ENCODE measurements at regions not wholly inside any gene's neighbourhood (a gene's known extent, or its start where the extent isn't known, plus 50 kb on each side); places are given as distances from the start of the nearest gene placed in this dataset.

GRCh38 chr18:44626236-44626635 lies 54.5 kb upstream of the SETBP1 start:
- DNase-seq, result no peak

DNA sequence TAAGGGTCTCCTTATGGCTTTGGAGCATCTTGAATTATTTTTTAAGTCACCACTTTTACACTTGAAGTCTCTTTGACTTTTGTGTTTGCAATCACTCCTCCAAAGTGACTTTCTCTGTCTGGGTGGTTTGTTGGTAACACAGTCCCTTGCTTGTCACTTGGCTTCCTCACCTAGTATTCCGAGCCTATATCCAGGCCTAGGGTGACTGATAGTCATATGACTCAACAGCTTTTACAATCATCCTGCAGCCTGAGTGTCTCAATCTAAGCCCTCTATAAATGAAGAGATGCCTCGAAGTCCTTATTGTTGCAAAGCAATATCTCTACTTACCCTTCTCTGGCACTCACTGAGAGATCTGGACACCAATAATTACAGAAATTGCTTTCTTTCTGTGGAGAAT lies 53.9 kb upstream of the SETBP1 start:
- no peak for DNase-seq

- DNase-seq, result no peak
Observed at GRCh38 chr18:44627280-44627679, 53.4 kb upstream of the SETBP1 start.

DNA sequence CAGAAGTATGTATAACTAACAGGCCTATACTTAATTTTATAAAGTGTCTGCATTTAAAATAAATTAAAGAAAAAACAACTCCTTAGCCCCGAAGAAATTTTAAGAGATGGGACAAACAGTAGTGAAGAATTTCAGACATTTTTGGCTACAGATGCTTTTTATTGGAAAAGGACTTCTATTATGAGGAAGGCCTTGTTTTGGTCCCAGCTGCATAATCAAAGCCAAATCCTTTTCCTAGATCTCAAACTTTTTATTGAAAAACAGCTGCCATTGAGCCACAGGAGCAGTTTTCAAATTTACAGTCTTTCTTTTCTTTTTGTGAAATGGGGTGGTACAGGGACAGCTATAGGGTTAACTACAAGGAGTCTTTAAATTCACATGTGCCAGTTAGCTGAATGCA lies 51.3 kb upstream of the SETBP1 start:
- no peak for DNase-seq

DNA sequence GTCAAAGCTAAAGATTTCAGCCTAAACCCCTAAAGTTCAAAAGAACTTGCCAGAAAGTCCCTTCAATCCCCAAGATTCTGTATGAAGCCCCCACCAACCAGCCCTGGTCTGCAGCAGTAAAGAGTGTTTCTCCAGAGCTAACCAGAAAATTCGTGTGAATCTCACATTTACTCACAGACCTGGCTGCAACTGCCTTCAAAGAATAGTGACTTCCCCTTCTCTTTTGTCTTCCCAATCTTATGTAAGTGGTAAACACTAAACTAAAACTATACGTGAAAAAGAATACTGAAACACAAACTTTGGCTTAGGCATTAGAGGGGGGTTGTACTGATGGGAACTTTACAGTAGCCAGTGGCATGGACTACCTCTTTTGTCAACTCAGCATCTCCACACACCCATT lies 50.6 kb upstream of the SETBP1 start:
- DNase-seq, result no peak
